Stomach (tissue), 8 donors: ENCODE measurements at regions not wholly inside any gene's neighbourhood (a gene's known extent, or its start where the extent isn't known, plus 50 kb on each side); places are given as distances from the start of the nearest gene placed in this dataset.

Experiments used
- DNase-seq, 2 donors: peaks; one replicate each; pipeline versions ENCODE4 v3.0.0 to v3.0.0-alpha.2; 2013 to 2019
- H3K27ac ChIP-seq, 5 donors: fragments of 200-600 bp in 4 of 5; sonication (generic) in 4 of 5; one replicate each; pipeline ENCODE4 v1.5.1; 2013 to 2019; ENCODE audit warnings: mild to moderate bottlenecking in 1 of 5, moderate library complexity in 1 of 5
- H3K27me3 ChIP-seq, 3 donors: fragments of 200-600 bp; sonication (generic); one replicate each; pipeline ENCODE4 v1.5.1; 2017 to 2019; ENCODE audit warnings: mixed run types in 1 of 3
- H3K36me3 ChIP-seq, 4 donors: fragments of 200-600 bp; sonication (generic); 1 replicate in 3 of 4; 2 replicates in 1 of 4; pipeline ENCODE4 v1.5.1; 2016 to 2019
- H3K4me1 ChIP-seq, 4 donors: fragments of 200-600 bp; sonication (generic); one replicate each; pipeline ENCODE4 v1.5.1; 2016 to 2019
- H3K4me3 ChIP-seq, 4 donors: fragments of 200-600 bp; sonication (generic) in 3 of 4; one replicate each; pipeline ENCODE4 v1.5.1; 2016 to 2019; ENCODE audit warnings: mild to moderate bottlenecking in 1 of 4
- H3K9me3 ChIP-seq, 4 donors: fragments of 200-600 bp; sonication (generic); one replicate each; pipeline ENCODE4 v1.5.1; 2016 to 2019
- EP300 ChIP-seq: sonication (generic); formaldehyde crosslinking; IDR thresholded peaks from one replicate; pipeline ENCODE4 v1.6.1; 2017; ENCODE audit warnings: antibody characterized with exemption
- POLR2A ChIP-seq, 4 donors: fragments of 450-650 bp; IDR thresholded peaks; one replicate each; pipeline ENCODE4 v1.6.1; 2016; ENCODE audit warnings: antibody characterized with exemption in 4 of 4, control low read depth in 2 of 4, mild to moderate bottlenecking in 1 of 4, moderate library complexity in 1 of 4
- POLR2AphosphoS5 ChIP-seq, 3 donors: sonication (generic); formaldehyde crosslinking; IDR thresholded peaks; one replicate each; pipeline ENCODE4 v1.6.1; 2016; ENCODE audit warnings: antibody characterized with exemption in 3 of 3
- WGBS, 5 donors: extraction: QIAGEN DNeasy Blood & Tissue Kit in 3 of 5; methylation state at CpG; one replicate each; pipeline versions ENCODE4 v1.1.5 to v1.1.7; 2013 to 2018; 5-methylcytosine and 5-hydroxymethylcytosine counted together
- intact Hi-C: fragments of 100-400 bp; cut with DNase I; formaldehyde crosslinking; loops from one replicate; pipeline ENCODE4 v1.15.1; 2023; ENCODE audit warnings: low total_unique reads
- TF ChIP-seq, protein P1 (sequence below), 7 experiments: fragments of 450-650 bp in 4 of 7; fragments of 200-600 bp in 3 of 7; sonication (generic) in 3 of 7; IDR thresholded peaks; one replicate each; pipeline ENCODE4 v1.5.1; 2016 to 2019; ENCODE audit warnings: antibody characterized with exemption in 7 of 7, control low read depth in 2 of 7, mild to moderate bottlenecking in 1 of 7
- donor health status: healthy with polysubstance abuse.
- donor health status: Bipolar disorder and iron deficiency.
- donor health status: healthy.

GRCh38 chr10:130542761-130543160 is 406.6 kb downstream of the GLRX3 start:
- no peak for DNase-seq
- 74 to 85% (median 82%) methylated on average over 10 of the region's 10 CpGs for WGBS, 5 donors
- Histone ChIP-seq H3K4me1 (no peaks in the 10 kb centered on the region), H3K36me3 (no peaks in the 10 kb centered on the region), H3K27me3 (peaks cover 0 to 38% (median 3%) of the 10 kb centered on the region in 3 donors), H3K9me3 (no peaks in the 10 kb centered on the region), H3K4me3 (no peak overlapping the region), H3K27ac (no peak overlapping the region)
- intact Hi-C loops = no loop called here
- TF ChIP-seq EP300 (no peak), POLR2AphosphoS5 (IDR thresholded peaks at IDR 0.05) (no peak), POLR2A (IDR thresholded peaks at IDR 0.05) (no peak)
- TF ChIP-seq, protein P1, sequence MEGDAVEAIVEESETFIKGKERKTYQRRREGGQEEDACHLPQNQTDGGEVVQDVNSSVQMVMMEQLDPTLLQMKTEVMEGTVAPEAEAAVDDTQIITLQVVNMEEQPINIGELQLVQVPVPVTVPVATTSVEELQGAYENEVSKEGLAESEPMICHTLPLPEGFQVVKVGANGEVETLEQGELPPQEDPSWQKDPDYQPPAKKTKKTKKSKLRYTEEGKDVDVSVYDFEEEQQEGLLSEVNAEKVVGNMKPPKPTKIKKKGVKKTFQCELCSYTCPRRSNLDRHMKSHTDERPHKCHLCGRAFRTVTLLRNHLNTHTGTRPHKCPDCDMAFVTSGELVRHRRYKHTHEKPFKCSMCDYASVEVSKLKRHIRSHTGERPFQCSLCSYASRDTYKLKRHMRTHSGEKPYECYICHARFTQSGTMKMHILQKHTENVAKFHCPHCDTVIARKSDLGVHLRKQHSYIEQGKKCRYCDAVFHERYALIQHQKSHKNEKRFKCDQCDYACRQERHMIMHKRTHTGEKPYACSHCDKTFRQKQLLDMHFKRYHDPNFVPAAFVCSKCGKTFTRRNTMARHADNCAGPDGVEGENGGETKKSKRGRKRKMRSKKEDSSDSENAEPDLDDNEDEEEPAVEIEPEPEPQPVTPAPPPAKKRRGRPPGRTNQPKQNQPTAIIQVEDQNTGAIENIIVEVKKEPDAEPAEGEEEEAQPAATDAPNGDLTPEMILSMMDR (IDR thresholded peaks at IDR 0.05) = no peak

DNA sequence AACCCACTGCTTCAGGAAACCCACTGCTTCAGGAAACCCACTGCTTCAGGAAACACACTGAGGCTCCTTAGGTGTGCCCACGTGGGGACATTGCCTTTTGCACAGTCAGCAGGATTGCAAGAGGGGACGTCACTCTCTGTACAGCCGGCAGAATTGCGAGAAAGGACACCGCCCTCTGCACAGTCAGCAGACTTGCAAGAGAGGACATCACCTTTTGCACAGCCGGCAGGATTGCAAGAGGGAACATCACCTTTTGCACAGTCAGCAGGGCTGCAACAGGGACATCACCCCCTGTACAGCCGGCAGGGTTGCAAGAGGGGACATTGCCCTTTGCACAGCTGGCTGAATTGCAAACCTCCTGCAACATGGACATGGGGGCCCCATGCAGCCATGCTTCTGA is 407.6 kb downstream of the GLRX3 start:
- Histone ChIP-seq H3K4me1 (no peaks in the 10 kb centered on the region), H3K4me3 (no peak overlapping the region), H3K9me3 (no peaks in the 10 kb centered on the region), H3K27ac (no peak overlapping the region), H3K36me3 (no peaks in the 10 kb centered on the region), H3K27me3 (peaks cover 0 to 42% (median 3%) of the 10 kb centered on the region in 3 donors)
- no peak for DNase-seq
- WGBS, 5 donors = 59 to 74% (median 67%) methylated on average over 5 to 7 of the region's 7 CpGs
- no peak for TF ChIP-seq POLR2A (IDR thresholded peaks at IDR 0.05)
- TF ChIP-seq, protein P1 (IDR thresholded peaks at IDR 0.05) = no peak
- TF ChIP-seq EP300 = no peak
- TF ChIP-seq POLR2AphosphoS5 (IDR thresholded peaks at IDR 0.05) = no peak
- intact Hi-C loops = no loop called here

DNA sequence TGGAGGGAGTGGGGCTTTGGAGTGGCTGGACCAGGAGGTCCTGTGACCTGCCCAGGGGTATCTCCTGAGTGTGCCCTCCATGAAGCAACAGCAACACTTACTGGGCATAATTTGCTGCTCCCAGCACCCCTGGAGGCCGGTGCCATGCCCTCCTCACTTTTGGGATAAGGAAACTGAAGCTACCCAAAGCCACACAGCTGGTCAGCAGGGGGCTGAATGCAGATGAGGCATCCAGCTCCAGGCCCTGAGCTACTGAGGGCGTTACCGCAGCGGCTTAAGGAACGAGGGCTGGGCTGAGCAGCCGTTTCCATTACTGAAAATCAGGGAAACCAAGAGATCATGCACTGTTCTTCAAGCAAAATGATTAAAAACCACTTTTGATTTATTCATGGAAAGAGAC is 408.9 kb downstream of the GLRX3 start:
- Histone ChIP-seq H3K4me1 (no peaks in the 10 kb centered on the region), H3K4me3 (no peak overlapping the region), H3K27ac (no peak overlapping the region), H3K9me3 (no peaks in the 10 kb centered on the region), H3K36me3 (no peaks in the 10 kb centered on the region), H3K27me3 (peaks cover 0 to 42% (median 3%) of the 10 kb centered on the region in 3 donors)
- TF ChIP-seq, protein P1 (IDR thresholded peaks at IDR 0.05) = no peak
- TF ChIP-seq POLR2A (IDR thresholded peaks at IDR 0.05) (no peak), POLR2AphosphoS5 (IDR thresholded peaks at IDR 0.05) (no peak)
- intact Hi-C loops = no loop called here
- 25 to 39% (median 29%) methylated on average over 5 to 6 of the region's 6 CpGs for WGBS, 5 donors
- DNase-seq = no peak

GRCh38 chr10:130545697-130546096 is 409.5 kb downstream of the GLRX3 start:
- H3K36me3 ChIP-seq = no peaks in the 10 kb centered on the region
- no peak overlapping the region for H3K4me3 ChIP-seq
- DNase-seq = no peak
- intact Hi-C loops = no loop called here
- H3K9me3 ChIP-seq = no peaks in the 10 kb centered on the region
- H3K27me3 ChIP-seq = peaks cover 0 to 42% (median 3%) of the 10 kb centered on the region in 3 donors
- no peaks in the 10 kb centered on the region for H3K4me1 ChIP-seq
- 60 to 67% (median 65%) methylated on average over 8 of the region's 8 CpGs for WGBS, 5 donors
- TF ChIP-seq, protein P1 (IDR thresholded peaks at IDR 0.05) = no peak
- TF ChIP-seq POLR2A (IDR thresholded peaks at IDR 0.05) = no peak
- no peak overlapping the region for H3K27ac ChIP-seq
